Ovary (tissue), 3 donors: ENCODE measurements at regions not wholly inside any gene's neighbourhood (a gene's known extent, or its start where the extent isn't known, plus 50 kb on each side); places are given as distances from the start of the nearest gene placed in this dataset.

Experiments
- CTCF ChIP-seq, 3 donors: fragments of 450-650 bp in 2 of 3; fragments of 200-600 bp in 1 of 3; IDR thresholded peaks; one replicate each; pipeline versions ENCODE4 v1.5.1 to v1.8.0; 2016 to 2022; ENCODE audit warnings: antibody characterized with exemption in 3 of 3, mild to moderate bottlenecking in 1 of 3
- POLR2A ChIP-seq: fragments of 450-650 bp; IDR thresholded peaks from one replicate; pipeline ENCODE4 v1.6.1; 2017; ENCODE audit warnings: antibody characterized with exemption, mild to moderate bottlenecking, moderate library complexity
- donor health status: DM: no; HTN: no; CAD: no.

GRCh38 chr5:14090290-14090689 is 52.9 kb upstream of the TRIO start:
- TF ChIP-seq CTCF (IDR thresholded peaks at IDR 0.05) (no peak), POLR2A (no peak)
